Omental fat pad (tissue), 3 donors: ENCODE measurements at regions not wholly inside any gene's neighbourhood (a gene's known extent, or its start where the extent isn't known, plus 50 kb on each side); places are given as distances from the start of the nearest gene placed in this dataset.

Experiments
- ATAC-seq: fragments of 150-250 bp; one replicate; pipeline ENCODE4 v1.9.1; 2016; ENCODE audit warnings: mild to moderate bottlenecking, moderate library complexity; ENCODE audit not compliant: low FRiP score
- DNase-seq: peaks from one replicate; pipeline ENCODE4 v3.0.0-alpha.2; 2019; ENCODE audit warnings: low spot score
- TF ChIP-seq, protein P1 (sequence below), 3 donors: fragments of 450-650 bp; IDR thresholded peaks; one replicate each; pipeline ENCODE4 v1.5.1; 2016 to 2017; ENCODE audit warnings: antibody characterized with exemption in 3 of 3, mild to moderate bottlenecking in 3 of 3, moderate library complexity in 2 of 3

DNA sequence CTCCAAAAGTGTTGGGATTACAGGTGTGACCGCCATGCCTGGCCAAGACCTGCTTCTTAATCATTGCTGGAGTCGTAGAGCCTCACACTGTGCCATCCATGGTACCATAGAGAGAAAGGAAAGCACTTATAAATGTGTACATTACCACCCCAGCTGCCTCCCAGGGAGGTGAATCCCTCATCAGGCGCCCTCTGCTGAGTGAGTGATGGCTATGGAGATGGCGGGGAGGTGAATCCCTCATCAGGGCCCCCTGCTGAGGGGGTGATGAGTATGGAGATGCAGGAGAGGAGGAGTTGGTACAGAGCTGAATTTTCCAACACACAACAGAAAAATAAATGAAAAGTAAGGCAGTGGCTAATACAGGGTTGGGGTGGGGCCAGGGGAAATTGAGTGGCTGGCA lies 263.4 kb downstream of the UQCRFS1 start:
- no peak for DNase-seq
- ATAC-seq, result no peak
- TF ChIP-seq, protein P1, sequence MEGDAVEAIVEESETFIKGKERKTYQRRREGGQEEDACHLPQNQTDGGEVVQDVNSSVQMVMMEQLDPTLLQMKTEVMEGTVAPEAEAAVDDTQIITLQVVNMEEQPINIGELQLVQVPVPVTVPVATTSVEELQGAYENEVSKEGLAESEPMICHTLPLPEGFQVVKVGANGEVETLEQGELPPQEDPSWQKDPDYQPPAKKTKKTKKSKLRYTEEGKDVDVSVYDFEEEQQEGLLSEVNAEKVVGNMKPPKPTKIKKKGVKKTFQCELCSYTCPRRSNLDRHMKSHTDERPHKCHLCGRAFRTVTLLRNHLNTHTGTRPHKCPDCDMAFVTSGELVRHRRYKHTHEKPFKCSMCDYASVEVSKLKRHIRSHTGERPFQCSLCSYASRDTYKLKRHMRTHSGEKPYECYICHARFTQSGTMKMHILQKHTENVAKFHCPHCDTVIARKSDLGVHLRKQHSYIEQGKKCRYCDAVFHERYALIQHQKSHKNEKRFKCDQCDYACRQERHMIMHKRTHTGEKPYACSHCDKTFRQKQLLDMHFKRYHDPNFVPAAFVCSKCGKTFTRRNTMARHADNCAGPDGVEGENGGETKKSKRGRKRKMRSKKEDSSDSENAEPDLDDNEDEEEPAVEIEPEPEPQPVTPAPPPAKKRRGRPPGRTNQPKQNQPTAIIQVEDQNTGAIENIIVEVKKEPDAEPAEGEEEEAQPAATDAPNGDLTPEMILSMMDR (IDR thresholded peaks at IDR 0.05), result no peak

DNA sequence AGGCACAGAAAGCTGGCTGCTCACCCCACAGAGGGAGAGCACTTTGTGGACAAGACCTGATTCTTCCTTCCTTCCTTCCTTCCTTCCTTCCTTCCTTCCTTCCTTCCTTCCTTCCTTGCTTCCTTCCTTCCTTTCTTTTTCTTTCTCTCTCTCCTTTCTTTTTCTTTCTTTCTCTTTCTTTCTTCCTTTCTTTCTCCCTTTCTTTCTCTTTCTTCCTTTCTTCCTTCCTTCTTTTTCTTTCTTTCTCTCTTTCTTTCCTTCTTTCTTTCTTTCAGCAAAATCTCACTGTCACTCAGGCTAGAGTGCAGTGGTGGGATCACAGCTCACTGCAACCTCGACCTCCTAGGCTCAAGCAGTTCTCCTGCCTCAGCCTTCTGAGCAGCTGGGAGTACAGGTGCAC lies 263.9 kb downstream of the UQCRFS1 start:
- DNase-seq, result no peak
- TF ChIP-seq, protein P1 (IDR thresholded peaks at IDR 0.05), result no peak
- no peak for ATAC-seq

DNA sequence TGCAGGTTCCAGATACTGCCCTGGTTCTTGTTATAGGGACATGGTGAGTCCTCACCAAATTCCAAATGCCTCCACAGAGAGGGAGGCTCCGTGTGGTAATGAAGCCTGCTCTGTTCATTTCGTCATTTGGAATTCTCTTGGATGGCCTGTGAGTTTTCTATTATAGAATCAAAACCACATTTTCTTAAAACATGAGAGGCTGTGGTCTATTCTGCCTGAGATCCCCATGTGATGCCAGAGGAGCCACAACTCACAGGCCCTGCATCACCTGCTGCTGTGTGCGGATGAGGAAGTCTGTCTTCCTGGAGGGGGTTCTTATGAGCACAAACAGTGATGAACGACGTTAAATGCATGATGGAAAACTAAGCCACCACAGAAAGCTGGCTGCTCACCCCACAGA lies 264.4 kb downstream of the UQCRFS1 start:
- TF ChIP-seq, protein P1 (IDR thresholded peaks at IDR 0.05), result no peak
- DNase-seq, result no peak
- ATAC-seq, result no peak

DNA sequence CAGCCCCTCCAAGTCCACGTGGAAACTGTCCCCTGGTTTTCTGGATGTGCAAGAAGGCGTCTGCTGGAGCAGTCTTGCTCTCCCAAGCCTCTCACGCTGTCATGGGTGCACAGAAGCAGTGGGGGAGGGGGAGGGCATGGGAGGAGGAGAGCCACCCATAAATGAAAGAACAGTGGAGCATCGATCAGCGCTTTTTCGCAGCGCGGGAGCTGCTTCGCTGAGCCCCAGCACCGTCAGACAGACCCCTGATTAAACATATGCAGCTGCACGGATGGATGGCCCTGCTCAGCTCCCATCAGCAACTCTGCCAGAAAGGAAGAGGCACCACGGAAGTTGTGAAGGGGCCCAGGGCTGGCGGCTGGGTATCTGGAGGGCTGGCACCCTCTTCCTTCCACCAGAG lies 264.9 kb downstream of the UQCRFS1 start:
- ATAC-seq (no peak), DNase-seq (no peak)
- TF ChIP-seq, protein P1 (IDR thresholded peaks at IDR 0.05), result no peak

DNA sequence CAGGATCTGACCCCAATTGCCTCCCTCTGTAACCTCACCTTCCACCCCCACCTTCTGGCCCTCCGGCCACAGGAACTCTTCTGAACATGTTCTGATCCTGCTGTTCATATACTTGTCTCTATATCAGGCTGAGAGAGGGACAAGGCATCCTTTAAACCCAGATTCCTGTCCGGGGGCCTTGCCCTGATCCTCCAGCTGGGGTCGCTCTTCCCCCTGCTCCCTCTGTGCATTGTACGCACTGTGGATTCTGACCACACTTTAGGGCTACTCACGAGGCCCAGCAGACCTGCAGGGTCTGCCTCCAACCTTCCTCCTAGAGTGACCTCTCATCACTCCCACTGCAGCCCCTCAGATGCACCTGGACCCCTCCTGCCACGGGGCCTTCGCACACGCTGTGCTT lies 269.3 kb downstream of the UQCRFS1 start:
- DNase-seq (no peak), ATAC-seq (no peak)
- TF ChIP-seq, protein P1 (IDR thresholded peaks at IDR 0.05), result no peak

DNA sequence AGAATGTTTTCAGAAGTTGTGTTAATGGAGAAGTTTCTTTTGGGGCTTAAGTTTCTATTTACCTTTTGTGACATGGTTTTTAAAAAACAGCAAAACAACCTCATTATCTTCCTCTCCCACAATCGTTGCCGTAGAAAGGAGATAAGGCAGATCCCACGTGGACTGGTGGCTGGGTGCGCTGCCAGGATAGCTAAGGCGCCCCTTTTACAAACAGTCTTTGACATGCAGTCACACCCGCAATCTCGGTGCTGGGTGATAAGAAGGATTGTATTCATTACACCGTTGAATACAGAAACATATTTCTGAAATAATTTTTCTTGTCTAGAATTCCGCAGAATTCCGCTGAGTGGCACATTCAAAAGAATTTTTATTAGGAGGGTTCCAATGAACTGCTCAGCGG lies 271.1 kb downstream of the UQCRFS1 start:
- TF ChIP-seq, protein P1 (IDR thresholded peaks at IDR 0.05), result no peak
- ATAC-seq, result no peak
- no peak for DNase-seq

DNA sequence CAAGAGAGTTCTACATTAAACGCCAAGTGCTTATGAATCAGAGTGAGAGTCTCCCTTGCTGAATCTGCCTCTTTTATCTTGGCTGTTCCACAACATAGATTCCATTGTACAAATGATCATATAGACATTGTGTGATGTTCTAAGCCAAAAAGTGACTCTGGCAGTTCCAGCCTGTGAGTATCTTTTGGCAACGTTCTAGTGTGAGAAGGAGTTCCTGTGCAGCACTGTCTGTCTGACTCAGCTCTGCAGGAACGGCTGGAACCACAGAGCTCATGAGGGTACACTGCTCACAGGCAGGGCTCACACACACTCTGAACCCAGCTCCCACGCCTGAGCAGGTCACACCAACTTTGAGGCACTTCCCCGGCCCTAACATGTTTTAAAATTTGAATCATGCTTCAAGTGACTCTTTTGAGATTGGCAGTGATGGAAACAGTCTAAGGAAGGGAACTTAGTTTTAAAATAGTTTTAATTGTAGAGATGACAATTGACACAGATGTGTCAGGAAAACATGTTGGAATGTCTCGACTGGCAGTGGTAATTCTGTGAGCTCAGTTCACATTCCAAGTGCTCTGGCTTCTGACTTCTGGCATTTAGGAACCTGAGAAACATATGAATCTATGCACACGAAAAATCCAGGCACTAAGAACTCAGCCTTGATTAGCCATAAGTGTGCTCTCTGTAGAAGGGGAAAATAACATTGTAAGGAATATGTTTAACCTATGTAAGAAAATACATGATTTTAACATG lies 272.0 kb downstream of the UQCRFS1 start:
- DNase-seq (no peak), ATAC-seq (peak; percentile 77)
- TF ChIP-seq, protein P1 (IDR thresholded peaks at IDR 0.05), result no peak
